Thoracic aorta (tissue), 2 donors: ENCODE measurements at regions not wholly inside any gene's neighbourhood (a gene's known extent, or its start where the extent isn't known, plus 50 kb on each side); places are given as distances from the start of the nearest gene placed in this dataset.

Experiments
- ATAC-seq: fragments of 150-250 bp; one replicate; pipeline ENCODE4 v1.8.0; 2017; ENCODE audit warnings: low read depth; ENCODE audit not compliant: insufficient number of reproducible peaks, low FRiP score
- DNase-seq: peaks from one replicate; pipeline ENCODE4 v3.0.0-alpha.2; 2020; ENCODE audit warnings: low spot score
- H3K27ac ChIP-seq, 2 donors: fragments of 200-600 bp; sonication (generic); 1 replicate in 1 of 2; 2 replicates in 1 of 2; pipeline ENCODE4 v1.5.1; 2016; ENCODE audit warnings: mild to moderate bottlenecking in 2 of 2, moderate library complexity in 2 of 2
- H3K27me3 ChIP-seq: fragments of 200-600 bp; sonication (generic); replicated peaks from 2 replicates; pipeline ENCODE4 v1.6.0; 2016; ENCODE audit warnings: mild to moderate bottlenecking; ENCODE audit not compliant: insufficient read depth
- H3K36me3 ChIP-seq: fragments of 200-600 bp; sonication (generic); one replicate; pipeline ENCODE4 v1.5.1; 2016
- H3K4me1 ChIP-seq, 2 donors: fragments of 200-600 bp; sonication (generic); 1 replicate in 1 of 2; 2 replicates in 1 of 2; pipeline versions ENCODE4 v1.5.1 to v1.6.0; 2016; ENCODE audit warnings: low read depth in 2 of 2, mild to moderate bottlenecking in 1 of 2; ENCODE audit not compliant: control insufficient read depth in 1 of 2
- H3K4me3 ChIP-seq: fragments of 200-600 bp; sonication (generic); 2 replicates; pipeline ENCODE4 v1.5.1; 2016; ENCODE audit warnings: mild to moderate bottlenecking
- H3K9me3 ChIP-seq: fragments of 200-600 bp; sonication (generic); 2 replicates; pipeline ENCODE4 v1.5.1; 2016
- CTCF ChIP-seq: fragments of 200-600 bp; sonication (generic); IDR thresholded peaks from one replicate; pipeline ENCODE4 v1.5.1; 2019; ENCODE audit warnings: antibody characterized with exemption

DNA sequence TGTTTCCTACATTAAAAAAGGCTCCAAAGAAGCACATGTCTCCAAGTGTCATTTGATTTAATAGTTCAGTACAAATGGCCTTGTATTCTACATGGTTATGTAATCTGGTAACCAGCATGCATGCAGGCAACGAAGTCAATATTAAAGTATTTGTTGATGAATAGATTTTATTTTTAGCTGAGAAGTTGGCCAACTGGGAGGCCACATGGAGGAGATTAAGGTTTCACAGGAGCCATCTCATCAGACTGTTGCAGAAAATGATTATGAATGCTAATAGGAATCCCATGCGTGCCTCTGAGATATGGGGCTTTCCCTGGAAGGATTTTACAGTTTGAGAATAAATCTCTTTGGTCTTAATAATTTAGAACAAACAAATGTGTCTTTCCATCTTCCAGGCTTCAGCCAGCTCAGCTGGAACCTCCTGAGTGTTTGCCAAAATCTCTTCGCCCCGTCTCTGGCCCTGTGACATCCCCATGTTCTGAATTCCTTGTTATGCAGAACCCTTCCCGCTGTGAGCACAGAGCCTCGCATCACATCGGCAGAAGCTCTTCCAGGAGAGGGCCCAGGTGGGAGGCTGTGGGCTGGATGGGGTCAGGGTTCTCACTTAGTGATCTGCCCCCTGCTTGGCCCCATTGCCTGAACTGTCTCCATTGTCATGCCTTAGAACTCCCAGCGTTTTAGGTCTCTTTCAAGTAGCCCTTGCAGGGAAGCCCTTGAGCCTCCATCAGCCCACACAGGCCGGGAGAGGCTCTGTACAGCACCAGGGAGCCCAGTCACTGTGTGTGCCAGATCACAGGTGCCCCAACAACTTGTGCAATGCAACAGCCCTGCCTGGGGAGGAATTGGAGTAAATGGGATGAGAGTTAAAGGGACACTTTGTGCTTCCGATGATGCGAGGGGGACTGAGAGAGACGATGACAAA, 190.5 kb upstream of the TWIST2 start:
- H3K27me3 ChIP-seq, result no peaks in the 10 kb centered on the region
- no peak overlapping the region for H3K4me3 ChIP-seq
- no peak overlapping the region for H3K27ac ChIP-seq
- peaks cover 6% of the 10 kb centered on the region for H3K9me3 ChIP-seq
- H3K4me1 ChIP-seq, result no peaks in the 10 kb centered on the region
- no peak for DNase-seq
- no peak for TF ChIP-seq CTCF
- H3K36me3 ChIP-seq, result no peaks in the 10 kb centered on the region
- no peak for ATAC-seq

DNA sequence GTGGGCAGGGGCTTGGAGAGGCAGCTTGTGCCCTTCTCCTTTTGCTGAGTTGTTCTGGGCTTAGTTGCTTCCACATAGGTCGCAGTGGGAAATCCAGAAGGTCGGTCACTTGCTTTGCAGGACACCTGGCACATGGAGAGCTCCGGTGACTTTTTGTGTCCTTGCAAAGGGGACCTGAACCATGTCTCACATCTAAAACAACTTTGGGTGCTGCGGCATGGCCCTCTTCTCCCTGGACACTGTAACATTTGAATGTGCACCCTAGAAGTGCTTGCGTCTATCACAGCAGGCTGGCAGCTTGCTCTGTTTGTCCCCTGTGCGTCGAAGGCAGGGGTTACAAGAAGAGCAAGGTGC, 189.9 kb upstream of the TWIST2 start:
- Histone ChIP-seq H3K27ac (no peak overlapping the region), H3K4me3 (no peak overlapping the region), H3K27me3 (no peaks in the 10 kb centered on the region), H3K9me3 (peaks cover 6% of the 10 kb centered on the region), H3K4me1 (no peaks in the 10 kb centered on the region), H3K36me3 (no peaks in the 10 kb centered on the region)
- no peak for ATAC-seq
- TF ChIP-seq CTCF, result no peak
- DNase-seq, result no peak

- H3K27me3 ChIP-seq, result no peaks in the 10 kb centered on the region
- H3K4me1 ChIP-seq, result no peaks in the 10 kb centered on the region
- ATAC-seq, result no peak
- no peak for TF ChIP-seq CTCF
- no peak overlapping the region for H3K27ac ChIP-seq
- peaks cover 6% of the 10 kb centered on the region for H3K9me3 ChIP-seq
- H3K4me3 ChIP-seq, result no peak overlapping the region
- no peaks in the 10 kb centered on the region for H3K36me3 ChIP-seq
- no peak for DNase-seq
Observed at GRCh38 chr2:238658820-238659219, 189.1 kb upstream of the TWIST2 start.

- Histone ChIP-seq H3K27me3 (no peaks in the 10 kb centered on the region), H3K27ac (no peak overlapping the region), H3K36me3 (no peaks in the 10 kb centered on the region), H3K4me1 (no peaks in the 10 kb centered on the region), H3K9me3 (peaks cover 6% of the 10 kb centered on the region), H3K4me3 (no peak overlapping the region)
- no peak for DNase-seq
- TF ChIP-seq CTCF, result no peak
- no peak for ATAC-seq
Observed at GRCh38 chr2:238659231-238659630, 188.7 kb upstream of the TWIST2 start.

DNA sequence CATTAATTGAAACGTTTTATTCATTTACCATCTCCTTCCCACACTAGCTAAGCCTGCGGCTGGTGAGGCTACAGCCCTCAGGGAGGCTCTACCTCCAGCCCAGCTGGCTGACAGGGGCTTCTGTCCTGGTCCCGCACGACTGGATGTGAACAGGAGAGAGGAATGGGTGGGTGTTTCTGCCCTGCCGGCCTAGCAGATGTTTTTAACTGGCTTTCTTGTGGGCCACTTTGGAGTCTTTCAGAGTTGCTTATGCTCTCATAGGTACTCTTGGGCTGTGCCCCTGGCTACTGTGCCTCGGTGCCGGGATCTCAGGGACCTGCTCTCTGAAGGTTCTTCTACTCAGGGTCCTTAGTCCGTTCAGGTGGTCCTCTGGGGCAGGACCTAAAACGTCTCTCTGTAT, 184.3 kb upstream of the TWIST2 start:
- TF ChIP-seq CTCF, result no peak
- Histone ChIP-seq H3K4me1 (no peaks in the 10 kb centered on the region), H3K36me3 (no peaks in the 10 kb centered on the region), H3K27me3 (no peaks in the 10 kb centered on the region), H3K4me3 (no peak overlapping the region), H3K9me3 (peaks cover 6% of the 10 kb centered on the region), H3K27ac (no peak overlapping the region)
- ATAC-seq (no peak), DNase-seq (no peak)
